CD4-positive, alpha-beta T cell treated with Interferon gamma for 1 hour (primary cell): ENCODE measurements at regions not wholly inside any gene's neighbourhood (a gene's known extent, or its start where the extent isn't known, plus 50 kb on each side); places are given as distances from the start of the nearest gene placed in this dataset.
"Not testable (repeated sequence)": the region's sequence is repeated elsewhere in the genome, so short reads cannot be mapped to it uniquely, and the experiment has no call there.

Source experiments
- DNase-seq: peaks from one replicate; pipeline ENCODE4 v3.0.0-alpha.2; 2020

- not testable (repeated sequence) for DNase-seq
Observed at GRCh38 chr16:21422824-21423223, 144.7 kb upstream of the CRYM start.

DNA sequence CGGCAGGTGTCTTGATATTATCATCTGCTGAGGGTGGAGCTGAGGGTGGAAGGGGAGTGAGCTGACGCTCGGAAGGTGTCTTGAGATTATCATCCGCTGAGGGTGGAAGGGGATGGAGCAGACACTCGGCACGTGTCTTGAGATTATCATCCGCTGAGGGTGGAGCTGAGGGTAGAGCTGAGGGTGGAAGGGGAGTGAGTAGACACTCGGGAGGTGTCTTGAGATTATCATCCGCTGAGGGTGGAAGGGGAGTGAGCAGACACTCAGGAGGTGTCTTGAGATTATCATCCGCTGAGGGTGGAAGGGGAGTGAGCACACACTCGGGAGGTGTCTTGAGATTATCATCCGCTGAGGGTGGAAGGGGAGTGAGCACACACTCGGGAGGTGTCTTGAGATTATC, 126.6 kb upstream of the CRYM start:
- DNase-seq: not testable (repeated sequence)

GRCh38 chr16:21397866-21398265, 119.8 kb upstream of the CRYM start:
- not testable (repeated sequence) for DNase-seq

DNA sequence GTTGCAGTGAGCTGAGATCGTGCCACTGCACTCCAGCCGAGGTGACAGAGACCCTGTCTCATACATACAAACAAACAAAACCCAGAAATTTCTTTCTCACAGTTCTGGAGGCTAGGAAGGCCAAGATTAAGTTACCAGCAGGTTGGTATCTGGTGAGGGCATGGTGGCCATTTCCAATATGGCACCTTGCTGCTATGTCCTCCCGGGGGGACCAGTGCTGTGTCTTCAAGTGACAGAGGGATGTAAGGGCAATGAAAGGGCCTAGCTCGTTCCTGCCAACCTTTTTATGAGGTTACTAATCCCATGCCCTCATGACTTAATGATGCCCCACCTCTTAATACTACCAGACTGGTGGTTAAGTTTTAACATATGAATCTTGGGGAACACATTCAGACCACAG, 118.5 kb upstream of the CRYM start:
- not testable (repeated sequence) for DNase-seq

DNA sequence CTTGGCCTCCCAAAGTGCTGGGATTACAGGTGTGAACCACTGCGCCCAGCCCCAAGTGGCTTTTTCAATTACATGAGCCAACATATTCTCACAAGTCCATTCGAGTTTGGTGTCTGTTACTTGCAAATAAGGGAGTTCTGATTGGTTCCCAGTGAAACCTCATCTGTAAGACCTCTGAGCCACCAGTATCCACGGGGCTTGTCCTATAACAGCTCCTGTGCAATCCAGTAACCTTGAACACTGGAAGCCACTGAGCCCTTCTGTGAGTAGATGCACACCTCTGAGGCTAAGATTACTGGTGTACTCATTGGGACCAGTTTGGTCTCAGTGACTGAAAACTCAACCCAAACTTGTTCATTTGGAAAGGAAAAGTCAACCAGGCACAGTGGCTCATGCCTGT, 112.5 kb upstream of the CRYM start:
- DNase-seq: not testable (repeated sequence)

- DNase-seq: not testable (repeated sequence)
Observed at GRCh38 chr16:21389860-21390259, 111.8 kb upstream of the CRYM start.

DNA sequence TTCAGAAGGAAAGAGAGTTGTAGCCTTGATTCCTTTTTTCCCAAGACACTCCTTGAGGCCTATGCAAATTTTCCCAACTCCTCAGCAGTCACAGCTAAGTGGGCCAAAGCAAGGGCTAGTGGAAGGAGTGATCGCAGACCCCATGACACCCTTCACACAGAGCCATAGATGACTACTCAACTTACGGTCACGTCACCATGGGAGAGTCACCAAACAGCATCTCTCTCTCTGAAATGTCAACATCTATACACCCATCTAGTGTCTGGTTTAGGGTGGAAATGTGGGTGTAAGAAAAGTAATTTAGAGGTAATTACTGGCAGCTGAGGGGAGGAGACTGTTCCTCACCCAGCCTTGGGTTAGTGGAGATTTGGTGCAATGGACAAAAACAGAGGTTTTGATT, 109.7 kb upstream of the CRYM start:
- DNase-seq: not testable (repeated sequence)

DNA sequence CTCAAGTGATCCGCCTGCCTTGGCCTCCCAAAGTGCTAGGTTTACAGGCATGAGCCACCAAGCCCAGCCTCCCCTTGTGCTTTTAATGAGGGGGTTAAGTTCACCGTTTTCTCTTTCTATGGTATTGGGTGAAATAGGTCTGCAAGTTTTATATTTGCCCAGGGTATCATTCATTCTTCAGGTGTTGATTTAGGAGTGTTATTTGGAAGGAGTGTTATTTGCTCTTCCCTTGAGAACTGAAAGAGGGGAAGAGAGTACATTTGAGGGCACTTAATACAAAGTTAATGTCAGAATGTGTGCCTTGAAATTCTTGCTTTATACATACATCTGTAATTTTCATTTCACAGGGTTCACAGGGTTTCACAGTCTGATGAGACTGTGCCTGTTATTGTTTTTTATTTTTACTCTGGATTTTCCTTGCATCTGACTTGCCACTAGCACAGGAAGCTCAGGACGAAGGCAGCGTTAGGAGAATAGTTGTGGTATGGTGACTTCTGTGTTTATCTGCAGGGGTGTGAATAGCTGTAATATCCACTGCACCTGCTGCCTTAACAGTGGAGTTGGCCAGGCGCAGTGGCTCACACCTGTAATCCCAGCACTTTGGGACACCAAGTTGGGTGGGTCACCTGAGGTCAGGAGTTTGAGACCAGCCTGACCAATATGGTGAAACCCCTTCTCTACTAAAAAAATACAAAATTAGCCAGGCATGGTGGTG, 108.3 kb upstream of the CRYM start:
- not testable (repeated sequence) for DNase-seq

GRCh38 chr16:21383682-21384081, 105.6 kb upstream of the CRYM start:
- DNase-seq: not testable (repeated sequence)

DNA sequence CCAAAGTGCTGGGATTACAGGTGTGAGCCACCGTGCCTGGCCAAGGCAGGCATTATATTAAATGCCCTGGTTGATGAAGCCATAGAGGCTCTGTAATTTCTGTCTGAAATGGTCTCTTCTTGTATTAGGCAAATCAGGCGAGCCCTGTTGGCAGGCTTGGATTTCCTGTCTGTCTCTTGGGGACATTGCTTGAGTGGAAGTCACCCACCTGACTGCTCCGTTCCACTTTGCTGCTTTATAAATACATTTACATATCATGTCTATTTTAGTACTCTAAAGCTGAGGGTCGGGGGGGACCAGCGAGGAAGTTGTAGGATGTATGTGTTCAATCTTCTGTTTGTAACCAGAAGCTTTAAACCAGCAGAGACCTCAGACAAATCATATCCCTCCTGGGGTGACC, 101.6 kb upstream of the CRYM start:
- DNase-seq: peak; percentile 44

DNA sequence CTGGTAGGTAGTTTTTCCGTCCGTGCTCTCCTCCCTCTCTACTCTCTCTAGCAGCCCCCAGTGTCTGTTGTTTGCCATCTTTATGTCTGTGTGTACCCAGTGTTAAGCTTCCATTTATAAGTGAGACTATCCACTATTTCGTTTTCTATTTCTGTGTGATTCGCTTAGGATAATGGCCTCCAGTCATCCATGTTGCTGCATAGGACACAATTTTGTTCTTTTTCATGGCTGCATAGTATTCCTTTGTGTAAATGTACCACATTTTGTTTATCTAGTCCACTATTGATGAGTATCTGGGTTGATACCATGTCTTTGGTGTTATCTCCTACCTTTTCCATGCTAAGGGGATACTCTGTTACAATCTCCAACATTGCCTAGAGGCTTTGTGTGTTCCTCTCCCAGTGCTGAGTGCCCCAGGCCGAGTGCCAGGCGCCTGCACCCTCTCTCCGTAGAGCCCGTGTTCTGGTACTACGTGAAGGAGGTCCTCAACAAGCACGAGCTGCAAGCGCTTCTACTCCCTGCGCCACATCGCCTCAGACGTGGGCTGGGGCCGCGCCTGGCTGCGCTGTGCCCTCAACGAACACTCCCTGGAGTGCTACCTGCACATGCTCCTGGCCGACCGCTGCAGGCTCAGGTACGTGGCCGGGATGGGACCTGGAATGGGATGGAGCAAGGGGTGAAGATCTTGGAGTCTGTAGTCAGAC, 98.3 kb upstream of the CRYM start:
- not testable (repeated sequence) for DNase-seq

DNA sequence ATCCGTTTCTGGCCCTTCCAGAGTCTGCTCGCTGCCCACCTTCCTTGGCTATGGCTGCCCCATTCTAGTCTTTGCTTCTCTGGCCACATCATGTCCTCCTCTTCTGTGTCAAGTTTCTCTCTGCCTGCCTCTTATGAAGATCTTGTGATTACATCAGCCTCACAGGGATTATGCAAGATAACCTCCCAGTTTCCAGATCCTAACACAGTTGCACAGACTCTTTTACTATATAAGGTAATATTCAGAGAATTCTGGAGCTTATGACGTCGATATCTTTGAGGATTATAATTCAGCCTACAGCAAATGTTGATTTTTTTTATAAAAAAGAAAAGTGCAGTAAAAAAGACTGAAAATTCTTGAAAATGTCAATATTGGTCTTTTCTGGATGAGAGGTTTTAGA, 97.2 kb upstream of the CRYM start:
- not testable (repeated sequence) for DNase-seq

DNA sequence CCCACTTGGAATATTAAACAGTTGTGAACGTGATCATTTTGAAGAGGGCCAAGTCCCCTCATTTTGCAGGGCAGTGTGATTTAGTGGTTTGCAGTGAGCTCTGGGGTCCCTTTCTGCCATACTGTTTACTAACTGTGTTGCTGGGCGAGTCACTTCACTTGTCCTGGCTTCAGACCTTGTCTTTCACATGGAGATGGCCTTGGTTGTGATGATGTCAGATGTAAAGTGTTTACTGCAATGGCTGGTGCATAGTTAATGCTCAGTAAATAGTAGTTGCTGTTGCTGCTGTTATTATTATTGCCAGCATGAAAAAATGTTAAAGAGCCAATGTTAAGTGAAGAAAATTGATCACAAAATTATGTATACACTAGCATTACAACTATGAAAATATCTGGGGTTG, 95.4 kb upstream of the CRYM start:
- not testable (repeated sequence) for DNase-seq

- not testable (repeated sequence) for DNase-seq
Observed at GRCh38 chr16:21372862-21373261, 94.8 kb upstream of the CRYM start.

- not testable (repeated sequence) for DNase-seq
Observed at GRCh38 chr16:21372162-21372835, 94.2 kb upstream of the CRYM start.

GRCh38 chr16:21370791-21371190, 92.7 kb upstream of the CRYM start:
- not testable (repeated sequence) for DNase-seq

DNA sequence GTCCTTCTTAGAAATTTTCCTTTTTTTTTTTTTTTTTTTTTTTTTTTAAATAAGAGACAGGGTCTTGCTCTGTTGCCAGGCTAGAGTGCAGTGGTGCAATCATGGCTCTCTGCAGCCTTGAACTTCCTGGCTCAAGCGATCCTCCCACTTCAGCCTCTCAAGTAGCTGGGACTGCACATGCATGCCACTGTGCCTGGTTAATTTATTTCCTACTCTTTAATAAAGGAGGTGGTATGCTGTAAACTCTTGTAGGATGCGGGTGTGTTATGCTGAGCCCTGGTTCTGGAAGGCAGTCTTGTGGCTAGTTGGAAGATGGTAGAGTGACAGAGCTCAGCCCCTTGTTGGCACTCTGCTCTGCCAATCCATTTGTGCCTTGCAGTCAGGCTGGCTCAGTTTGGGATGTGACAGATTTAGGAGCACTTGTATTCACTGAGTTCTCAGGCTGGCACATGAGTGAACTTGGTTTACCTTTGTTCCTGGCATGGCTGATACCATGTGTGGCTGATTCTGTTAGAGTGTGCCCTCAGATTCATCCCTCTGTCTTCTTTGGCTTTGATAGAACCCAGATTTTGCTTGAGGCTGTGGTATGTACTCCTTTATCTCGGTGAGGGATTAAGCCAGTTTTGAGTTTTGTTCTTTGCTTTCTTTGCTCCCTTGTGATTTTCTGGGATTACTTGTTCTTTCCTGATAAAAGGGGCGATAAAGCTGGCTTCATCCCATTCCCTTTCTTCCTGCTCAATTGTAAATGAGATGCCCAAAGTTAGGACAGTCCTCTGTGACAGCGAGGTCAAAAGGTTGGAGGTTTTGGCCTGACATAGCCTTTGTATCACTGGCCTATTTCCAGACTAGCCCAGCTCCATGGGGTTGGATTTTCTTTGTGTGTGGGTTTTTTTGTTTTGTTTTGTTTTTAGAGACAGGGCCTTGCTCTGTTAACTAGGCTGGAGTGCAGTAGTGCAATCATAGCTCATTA, 91.2 kb upstream of the CRYM start:
- DNase-seq: not testable (repeated sequence)

DNA sequence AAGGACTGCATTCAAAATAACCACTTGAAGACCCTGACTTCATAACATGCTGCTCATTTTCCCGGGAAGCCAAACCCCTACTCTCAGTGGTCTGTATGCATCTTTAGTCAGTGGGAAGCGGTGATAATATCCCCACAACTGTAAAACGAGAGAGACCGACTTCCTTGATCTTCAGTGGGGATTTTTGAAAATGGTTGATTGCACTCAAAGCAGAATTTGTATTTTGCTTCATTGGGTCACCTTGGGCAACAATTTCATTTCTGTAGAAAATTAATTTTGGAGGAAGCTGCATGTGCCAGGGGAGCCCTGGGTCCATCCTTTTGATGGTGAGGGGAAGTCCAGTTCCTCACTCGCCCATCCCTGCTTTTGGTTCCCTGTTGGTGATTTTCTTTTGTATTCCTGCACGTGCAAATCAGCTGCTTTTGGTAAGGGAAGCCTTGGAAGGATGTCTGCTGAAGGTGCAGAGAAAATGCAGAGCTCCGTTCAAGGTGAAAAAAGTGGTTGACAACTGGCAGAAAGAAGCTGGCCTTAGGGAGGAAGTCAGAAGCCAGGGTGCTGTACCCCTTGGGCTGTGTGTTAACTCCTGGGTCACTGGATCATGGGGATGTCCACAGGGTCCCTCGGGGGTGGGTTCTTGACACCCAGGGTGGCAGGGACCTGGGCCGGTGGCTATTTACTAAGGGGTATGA, 89.8 kb upstream of the CRYM start:
- DNase-seq: not testable (repeated sequence)

GRCh38 chr16:21366998-21367397, 88.9 kb upstream of the CRYM start:
- DNase-seq: not testable (repeated sequence)

- DNase-seq: not testable (repeated sequence)
Observed at GRCh38 chr16:21365541-21365940, 87.5 kb upstream of the CRYM start.

GRCh38 chr16:21363550-21364223, 85.6 kb upstream of the CRYM start:
- peak; percentile 64 for DNase-seq
